GM20000 (cell line): ENCODE measurements at regions not wholly inside any gene's neighbourhood (a gene's known extent, or its start where the extent isn't known, plus 50 kb on each side); places are given as distances from the start of the nearest gene placed in this dataset.

ENCODE experiments used
- DNase-seq: peaks from one replicate; pipeline ENCODE4 v3.0.0; 2012; ENCODE audit warnings: low spot score
- TF ChIP-seq, protein P1 (sequence below): IDR thresholded peaks from 2 replicates; pipeline ENCODE4 v1.5.1; 2012; ENCODE audit warnings: mild to moderate bottlenecking, control low read depth; ENCODE audit errors: extremely low read depth, missing control alignments

DNA sequence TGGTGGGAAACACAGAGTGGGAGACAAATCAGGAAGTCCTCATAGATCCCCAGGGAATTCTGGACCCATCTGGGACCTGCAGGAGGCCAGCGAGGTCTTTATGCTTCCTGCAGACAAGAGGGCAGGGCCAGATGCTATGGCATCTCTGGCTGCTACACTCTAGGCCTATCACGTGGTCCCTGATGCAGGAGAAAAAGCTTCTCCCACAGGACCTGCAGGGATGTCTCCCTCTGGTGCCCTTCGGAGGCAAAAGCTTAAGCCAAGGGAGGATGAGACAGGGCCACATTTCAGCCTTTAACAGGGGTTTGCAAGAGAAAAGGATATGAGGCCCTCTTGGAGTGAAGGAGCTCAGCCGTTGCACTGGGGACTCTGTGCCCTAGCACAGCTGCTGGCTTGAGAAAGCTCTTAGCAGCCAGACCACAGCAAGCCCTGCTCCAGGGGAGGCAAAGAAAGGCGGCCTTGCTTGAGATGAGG lies 243.0 kb downstream of the C1orf94 start:
- TF ChIP-seq, protein P1, sequence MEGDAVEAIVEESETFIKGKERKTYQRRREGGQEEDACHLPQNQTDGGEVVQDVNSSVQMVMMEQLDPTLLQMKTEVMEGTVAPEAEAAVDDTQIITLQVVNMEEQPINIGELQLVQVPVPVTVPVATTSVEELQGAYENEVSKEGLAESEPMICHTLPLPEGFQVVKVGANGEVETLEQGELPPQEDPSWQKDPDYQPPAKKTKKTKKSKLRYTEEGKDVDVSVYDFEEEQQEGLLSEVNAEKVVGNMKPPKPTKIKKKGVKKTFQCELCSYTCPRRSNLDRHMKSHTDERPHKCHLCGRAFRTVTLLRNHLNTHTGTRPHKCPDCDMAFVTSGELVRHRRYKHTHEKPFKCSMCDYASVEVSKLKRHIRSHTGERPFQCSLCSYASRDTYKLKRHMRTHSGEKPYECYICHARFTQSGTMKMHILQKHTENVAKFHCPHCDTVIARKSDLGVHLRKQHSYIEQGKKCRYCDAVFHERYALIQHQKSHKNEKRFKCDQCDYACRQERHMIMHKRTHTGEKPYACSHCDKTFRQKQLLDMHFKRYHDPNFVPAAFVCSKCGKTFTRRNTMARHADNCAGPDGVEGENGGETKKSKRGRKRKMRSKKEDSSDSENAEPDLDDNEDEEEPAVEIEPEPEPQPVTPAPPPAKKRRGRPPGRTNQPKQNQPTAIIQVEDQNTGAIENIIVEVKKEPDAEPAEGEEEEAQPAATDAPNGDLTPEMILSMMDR, result no peak

DNA sequence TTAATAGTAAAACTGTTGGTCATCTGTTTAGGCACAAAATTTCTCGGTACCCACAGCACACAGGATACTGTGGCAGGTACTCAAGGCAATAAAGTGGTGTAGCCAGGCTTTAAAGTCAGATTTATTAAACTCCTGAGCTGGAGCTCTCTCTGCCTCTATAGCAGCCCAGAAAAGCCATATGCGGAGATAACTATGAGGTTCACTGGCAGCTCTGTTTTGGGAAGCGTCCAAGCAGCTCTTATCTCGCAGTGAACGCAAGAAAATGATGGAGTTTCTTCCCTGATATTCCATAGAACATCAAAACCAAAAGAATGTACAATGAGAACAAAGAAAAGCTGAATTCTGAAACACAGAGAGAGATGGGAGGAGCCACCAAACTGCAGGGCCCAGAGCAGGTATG lies 248.3 kb downstream of the C1orf94 start:
- TF ChIP-seq, protein P1, result no peak
- no peak for DNase-seq

More for the DNA sequence above, 243.0 kb downstream of the C1orf94 start:
- no peak for DNase-seq

DNA sequence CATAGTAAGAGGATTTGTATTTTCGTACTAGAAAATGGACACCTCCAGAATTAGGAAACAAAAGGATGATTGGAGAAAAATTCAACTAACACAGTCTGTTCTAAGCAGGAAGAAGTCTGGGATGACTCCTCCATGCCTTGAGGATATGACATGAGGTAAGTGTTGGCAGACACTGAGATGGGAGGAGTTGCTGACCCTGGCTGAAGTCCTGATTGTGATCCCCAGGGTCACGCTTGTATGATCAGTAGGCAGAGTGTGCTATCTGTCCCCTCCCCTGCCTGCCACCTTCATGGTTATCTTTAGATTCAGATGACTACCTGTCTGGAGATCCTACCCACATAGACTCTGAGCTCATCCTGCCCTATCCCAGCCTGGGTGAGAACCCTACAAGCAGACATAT lies 249.1 kb downstream of the C1orf94 start:
- DNase-seq, result no peak
- TF ChIP-seq, protein P1, result no peak

DNA sequence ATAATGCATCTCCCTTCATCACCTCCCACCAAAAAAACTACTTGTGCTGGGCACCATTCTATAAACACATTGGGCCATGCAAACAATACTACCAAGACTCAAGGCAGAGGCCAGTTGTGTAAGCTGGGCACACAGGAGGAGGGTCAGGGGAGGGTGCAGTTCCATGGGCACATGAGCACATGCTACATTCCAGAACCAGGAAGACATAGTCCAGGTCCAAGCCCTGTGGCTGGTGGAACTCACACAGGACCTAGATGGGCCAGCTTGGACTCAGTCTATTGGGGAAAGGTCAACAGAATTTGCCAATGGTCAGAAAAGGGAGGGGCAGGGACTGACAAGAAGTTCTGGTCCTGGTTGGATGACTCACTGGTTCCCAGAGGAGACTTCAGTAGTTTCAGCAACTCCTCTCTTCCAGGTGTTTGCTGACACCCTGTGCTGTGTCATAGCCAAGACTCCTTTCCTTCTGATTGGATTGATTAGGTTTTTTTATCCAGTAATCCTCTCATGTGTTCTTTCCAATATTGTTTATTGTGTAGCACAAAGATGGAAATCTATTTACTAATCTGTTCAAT lies 249.7 kb downstream of the C1orf94 start:
- no peak for DNase-seq
- TF ChIP-seq, protein P1, result no peak

DNA sequence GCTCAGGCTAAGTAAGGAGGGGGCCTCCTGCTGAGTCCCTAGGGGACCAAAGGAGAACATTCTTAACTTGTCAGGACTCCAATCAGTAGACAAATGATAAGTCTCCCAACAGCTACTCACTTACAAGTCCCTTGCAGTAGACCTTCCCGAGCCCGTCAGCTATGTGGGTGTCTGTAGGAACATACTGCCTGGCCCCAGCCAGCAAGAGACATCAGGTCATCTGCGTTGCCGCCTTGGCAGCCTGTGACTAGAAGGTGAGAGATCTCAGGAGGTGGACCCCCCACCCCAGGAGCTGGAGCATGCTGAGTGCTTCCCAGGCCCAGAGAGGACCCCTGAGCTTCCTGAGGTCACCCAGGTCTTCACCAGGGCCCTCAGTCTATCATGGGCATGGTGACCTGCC lies 250.5 kb downstream of the C1orf94 start:
- TF ChIP-seq, protein P1, result no peak
- no peak for DNase-seq

DNA sequence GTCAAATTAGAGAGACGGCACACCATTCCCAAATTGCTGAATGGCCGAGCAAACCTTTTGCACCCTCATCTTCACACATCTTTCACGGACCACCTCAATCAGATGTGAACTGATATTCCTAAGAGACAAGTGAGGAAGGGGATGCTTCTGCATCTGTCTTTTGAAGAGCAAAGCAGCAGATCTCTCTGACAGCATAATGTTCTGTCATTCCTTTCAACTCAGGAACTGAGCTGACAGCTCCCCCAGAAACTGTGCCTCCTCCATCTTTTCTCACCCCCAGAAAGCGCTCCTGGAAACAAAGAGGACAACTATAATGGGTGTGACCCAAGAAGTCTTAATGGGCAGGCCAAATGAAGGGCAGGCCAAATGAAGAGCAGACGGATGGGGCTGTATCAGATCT lies 256.4 kb downstream of the C1orf94 start:
- TF ChIP-seq, protein P1, result no peak
- no peak for DNase-seq

DNA sequence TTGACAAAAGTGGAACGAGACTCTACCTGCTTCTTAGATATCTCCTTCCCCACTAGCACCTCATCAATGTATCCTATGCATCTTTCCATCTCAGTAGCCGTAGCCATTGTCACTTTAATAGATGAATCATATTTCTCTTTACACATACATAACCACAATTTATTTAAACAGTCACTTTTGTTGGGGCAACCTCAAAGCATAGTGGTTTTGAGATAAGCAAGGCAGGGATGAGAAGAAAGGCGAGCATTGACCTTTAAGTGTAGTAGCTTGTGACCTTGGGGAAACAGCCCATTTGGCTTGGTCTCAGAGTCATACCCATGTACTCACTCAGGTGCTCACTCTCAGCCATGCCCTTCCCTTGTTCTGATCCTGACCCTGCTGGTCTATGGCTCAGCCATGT lies 260.1 kb downstream of the C1orf94 start:
- DNase-seq, result no peak
- TF ChIP-seq, protein P1, result no peak
